GM21529 (cell line): ENCODE measurements at regions not wholly inside any gene's neighbourhood (a gene's known extent, or its start where the extent isn't known, plus 50 kb on each side); places are given as distances from the start of the nearest gene placed in this dataset.
"Not testable (repeated sequence)": the region's sequence is repeated elsewhere in the genome, so short reads cannot be mapped to it uniquely, and the experiment has no call there.

Experiments used
- ATAC-seq: cut with Tn5 transposase; IDR thresholded peaks from one replicate; pipeline ENCODE4 v1.9.1; 2021; ENCODE audit not compliant: unreplicated experiment

DNA sequence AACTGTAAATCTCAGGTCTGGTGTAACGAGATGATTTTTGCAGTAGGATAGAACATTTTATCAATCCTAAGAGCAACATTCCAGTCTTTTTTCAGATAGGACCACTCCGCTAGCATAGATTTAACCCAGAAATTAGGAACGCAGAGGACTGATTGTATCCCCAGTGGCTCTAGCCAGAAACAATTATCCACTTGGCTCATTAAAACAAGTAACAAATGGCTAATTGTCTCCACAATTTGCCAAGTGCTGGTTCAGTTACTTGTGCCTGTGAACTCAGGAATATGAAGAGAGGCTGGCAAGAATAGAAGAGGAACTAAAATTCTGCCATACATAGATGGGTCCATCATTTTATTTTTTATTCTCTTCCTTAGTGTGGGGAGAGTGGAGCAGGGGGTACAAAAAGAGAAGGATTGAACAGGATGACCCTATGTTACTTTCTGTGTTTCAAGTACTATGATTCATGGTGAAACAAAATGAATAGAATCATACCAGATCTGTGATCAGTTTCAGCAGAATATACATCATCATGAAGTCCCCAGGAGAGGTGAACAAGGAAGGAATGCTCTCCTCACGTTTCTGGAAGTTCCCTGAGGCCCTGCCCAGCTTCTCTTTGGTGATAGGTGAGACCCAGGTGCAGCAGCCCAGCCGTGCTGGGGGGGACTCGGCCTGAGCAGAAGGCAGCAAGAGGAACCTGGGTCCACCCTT lies 121.6 kb downstream of the ARL4C start:
- no peak for ATAC-seq

DNA sequence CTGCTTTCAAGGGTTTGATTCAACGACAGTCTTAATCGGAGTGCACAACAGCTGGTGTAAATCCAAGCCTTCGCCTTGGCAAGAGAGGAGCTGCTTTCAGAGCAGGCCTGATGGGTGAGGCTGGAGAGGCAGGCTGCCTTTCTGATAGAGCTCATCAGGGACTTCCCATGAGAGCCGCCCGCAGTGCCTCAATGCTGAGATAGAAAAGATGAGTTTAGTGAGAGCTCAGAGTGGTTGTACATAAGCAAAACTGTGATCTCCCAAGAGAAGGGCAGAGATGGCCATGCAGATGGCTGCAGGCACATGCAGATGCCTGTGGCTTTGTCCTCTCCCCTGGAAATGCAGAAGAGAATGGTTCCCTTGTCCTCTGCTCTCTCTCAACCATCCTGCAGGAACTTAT lies 122.1 kb downstream of the ARL4C start:
- no peak for ATAC-seq

DNA sequence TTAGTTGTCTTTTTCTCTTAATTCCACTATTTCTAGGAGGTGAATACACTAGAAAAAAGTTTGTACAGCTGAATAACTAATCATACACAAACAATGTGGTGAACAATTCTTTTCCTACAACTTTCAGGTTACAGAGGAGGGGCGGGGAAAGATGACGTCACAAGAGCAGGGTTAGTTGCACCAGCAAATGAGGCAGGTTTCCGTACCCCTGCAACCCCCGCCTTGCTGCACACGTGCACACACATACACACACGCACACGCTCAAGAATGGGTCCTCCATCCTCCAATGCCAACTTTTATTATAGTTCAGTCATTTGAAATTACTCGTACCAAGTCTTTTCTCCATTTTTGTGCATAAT lies 122.8 kb downstream of the ARL4C start:
- no peak for ATAC-seq

DNA sequence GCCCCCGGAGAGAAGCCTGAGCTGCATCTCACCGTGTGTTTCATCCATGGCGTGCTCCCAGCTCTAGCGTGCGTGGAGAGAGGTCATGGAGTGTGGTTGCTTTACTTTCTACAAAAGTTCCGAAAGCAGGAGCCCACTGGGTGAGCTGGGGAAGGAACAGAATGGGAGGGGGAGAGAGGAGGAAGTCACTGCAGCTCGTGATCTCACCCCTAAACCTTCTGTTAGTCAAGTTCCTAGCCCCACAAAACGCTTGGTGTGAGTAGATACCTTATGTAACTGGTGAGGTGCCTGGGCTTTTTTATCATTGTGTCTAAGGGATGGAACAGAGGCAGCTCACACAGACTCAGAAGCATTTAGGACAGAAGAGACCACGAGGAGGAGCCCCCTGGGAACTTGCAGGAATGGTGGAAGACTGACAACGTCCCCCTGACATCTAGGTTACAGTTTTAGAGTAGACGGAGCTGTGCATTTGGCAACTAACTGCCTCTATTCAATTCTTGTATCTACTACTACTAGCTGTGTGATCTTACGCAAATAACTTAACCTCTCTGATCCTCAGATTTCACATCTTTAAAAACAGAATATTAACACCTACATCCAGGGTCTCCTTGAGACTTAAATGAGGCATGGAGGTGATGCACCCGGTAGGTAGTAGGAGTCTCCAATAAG lies 123.3 kb downstream of the ARL4C start:
- ATAC-seq = no peak

DNA sequence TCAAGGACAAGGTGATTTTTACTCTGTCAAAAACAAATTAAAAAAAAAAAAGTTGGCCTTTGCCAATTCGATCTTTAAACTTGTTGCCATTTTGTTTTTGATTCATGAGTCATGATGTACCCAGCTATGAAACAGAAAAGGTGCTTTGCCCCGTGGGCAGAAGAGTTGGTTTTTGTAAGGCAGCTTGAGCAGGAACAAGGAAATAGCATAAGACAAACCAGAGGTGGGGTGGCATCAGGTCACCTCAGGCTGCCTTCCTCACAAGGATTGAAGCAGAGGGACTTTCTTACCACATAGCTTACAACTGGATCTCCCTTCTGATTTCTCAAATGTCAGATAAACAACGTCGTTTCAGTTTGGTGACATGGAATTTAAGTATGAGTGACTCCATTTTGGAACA lies 123.8 kb downstream of the ARL4C start:
- ATAC-seq = no peak

DNA sequence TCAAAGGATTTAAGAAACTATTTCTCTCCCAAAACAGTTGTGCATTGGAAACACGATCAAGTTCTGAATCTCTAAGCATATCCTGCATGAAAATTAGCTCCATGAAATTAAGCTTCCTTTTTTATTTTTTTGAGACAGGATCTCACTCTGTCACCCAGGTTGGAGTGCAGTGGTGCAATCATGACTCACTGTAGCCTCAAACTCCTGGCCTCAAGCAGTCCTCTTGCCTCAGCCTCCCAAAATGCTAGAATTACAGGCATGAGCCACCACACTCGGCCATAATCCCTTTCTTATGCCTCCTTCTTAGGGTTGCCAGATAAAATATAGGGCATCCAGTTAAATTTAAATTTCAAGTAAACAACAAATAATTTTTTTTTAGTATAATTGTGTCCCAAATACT lies 124.4 kb downstream of the ARL4C start:
- no peak for ATAC-seq

DNA sequence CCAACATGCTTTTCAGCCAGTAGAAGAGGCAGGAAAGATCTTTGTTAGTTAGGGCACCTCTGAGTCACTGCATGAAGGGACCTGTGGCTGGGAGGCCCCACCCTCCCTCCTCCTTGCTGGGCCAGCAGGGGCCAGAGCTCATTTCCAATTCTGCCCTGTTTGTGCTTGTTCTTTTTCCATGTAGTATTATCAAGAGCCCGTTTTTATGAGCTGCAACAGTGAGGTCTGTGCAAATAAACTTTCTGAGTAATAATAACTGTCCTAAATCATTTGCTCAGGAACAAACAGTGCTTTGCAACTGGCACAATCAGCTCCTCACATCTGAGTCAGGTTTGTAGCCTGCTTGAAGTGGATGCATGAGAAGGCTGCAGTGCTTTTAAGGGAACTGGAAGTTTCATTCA lies 128.0 kb downstream of the ARL4C start:
- no peak for ATAC-seq

DNA sequence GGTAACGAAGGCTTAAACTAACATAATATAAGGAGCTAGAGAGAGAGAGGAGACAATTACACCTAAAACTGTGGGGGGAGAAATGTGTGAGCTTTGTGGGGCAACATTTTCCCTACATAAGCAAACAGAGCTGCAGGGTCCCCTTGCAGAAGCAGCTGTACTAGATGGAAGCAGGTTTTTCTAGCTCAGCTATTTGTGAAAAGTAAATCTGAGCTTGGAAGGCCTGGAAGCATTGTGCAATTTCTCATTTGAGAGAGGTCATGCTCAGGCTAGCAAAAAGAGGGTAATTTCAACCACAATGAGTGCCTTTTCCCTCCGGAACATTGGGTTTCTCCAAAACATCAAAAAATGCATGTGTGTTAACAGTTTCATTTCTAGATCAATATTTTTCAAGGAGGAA lies 130.0 kb downstream of the ARL4C start:
- ATAC-seq = no peak

DNA sequence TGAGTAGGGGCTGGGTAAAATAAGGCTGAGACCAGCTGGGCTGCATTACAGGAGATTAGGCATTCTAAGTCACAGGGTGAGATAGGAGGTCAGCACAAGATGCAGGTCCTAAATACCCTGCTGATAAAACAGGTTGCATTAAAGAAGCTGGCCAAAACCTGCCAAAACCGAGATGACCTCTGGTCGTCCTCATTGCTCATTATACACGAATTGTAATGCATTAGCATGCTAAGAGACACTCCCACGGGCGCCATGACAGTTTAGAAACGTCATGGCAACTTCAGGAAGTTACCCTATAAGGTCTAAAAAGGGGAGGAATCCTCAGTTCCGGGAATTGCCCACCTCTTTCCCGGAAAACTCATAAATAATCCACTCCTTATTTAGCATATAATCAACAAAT lies 132.2 kb downstream of the ARL4C start:
- no peak for ATAC-seq

DNA sequence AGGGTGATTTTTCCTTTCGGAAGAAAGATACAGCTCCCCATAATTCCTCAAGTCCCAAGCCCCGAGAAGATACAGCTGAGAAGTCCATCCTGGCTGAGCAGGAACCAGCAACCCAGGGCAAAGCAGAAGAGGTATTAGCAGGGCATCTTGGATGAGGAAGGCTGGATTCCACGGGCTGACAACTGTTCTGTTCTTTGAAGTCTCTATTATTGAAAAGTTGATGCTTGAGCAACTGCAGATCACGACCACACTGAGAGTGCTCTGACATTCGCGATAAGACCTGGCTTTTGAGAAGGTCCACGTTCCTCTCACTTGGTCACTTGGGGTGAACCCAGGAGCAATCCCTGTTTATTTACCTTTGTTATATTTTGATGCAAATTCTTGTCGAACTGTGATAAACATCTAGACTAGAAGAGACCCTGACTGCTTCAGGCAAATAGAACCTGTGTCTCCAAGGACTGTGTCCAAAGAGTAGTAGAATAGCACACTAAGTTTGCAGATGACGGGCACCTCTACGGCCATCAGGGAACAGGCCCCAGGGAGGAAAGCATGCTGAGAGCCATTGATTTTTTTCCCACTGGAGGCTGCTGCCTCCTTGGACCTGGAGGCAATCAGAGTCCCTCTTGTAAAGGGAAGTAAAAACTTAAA lies 133.1 kb downstream of the ARL4C start:
- no peak for ATAC-seq

DNA sequence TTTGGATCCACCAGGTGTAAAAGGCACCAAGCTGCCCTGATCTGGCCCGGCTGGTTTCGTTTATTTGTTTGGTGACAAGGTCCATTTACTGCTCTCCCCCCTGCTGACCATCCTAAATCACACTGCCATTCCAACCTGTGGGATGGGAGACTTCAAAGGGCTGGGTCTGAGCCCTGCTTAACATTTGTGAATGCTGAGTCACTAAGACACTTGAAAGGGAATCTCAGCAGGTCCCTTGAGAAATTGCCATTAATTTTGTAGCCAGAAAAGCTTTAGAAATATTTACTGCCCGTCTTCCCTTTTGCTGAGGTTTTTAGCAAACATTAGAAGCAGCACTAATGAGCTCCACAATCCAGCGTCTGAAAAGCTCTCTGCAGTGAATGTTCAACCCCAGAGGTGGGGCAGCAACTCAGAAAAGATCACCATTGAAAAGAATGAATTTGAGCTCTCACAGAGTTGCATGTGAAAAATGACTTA lies 133.8 kb downstream of the ARL4C start:
- ATAC-seq = no peak

DNA sequence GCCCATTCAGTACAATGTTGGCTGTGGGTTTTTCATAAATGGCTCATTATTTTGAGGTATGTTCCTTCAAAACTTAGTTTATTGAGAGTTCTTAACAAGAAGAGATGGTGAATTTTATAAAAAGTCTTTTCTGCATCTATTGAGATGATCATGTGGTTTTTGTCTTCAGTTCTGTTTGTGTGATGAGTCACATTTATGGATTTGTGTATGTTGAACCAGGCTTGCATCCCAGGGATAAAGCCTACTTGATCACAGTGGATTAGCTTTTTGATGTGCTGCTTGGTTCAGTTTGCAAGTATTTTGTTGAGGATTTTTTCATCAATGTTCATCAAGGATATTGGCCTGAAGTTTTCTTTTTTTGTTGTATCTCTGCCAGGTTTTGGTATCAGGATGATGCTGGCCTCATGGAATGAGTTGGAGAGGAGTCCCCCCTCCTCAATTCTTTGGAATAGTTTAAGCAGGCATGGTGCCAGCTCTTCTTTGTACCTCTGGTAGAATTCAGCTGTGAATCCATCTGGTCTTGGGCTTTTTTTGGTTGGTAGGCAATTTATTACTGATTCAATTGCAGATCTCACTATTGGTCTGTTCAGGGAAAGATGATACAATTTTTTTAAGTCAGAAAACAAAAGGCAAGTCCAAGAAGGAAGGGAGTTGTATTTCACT lies 136.4 kb downstream of the ARL4C start:
- ATAC-seq = not testable (repeated sequence)

DNA sequence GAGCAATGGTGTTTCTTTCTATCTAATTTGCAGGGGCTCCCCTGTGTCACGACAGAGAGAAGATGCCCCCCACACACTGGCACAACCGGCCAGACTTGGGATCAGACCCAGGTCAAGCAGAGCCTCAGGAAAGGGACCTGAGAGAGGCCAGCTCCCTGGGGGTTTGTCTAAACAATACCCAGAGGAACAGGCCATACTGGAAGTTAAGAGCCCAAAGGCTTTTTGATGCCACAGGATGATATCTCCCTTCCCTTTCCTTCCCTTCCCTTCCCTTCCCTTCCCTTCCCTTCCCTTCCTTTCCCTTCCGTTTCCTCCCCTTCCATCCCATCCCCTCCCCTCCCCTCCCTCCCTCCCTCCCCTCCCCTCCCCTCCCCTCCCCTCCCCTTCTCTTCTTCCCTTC lies 139.2 kb downstream of the ARL4C start:
- ATAC-seq = no peak

DNA sequence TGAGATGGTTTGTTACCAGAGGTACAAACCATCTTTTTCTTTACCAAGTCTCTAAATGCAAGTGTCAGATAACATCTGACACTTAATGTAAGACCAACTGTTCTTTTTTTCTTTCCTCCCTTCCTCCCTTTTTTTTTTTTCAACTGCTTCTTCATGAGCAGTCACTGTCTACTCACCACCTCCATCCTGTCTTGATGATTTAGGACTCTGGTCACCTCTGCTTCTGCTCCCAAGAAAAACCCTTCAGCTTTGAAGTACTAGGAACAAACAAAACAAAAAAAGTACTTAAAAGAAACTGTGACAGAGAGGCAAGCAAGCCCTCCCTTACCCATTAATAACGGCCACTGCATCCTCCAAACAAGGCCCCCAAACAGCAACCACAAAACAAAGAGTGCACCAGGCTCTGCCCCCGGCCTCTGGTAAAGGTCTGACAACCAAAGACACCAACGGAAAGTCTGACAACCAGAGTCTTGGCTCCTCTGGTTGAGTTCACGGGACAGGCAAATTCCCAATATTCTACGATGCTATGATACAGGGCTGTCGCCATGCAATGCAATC lies 141.0 kb downstream of the ARL4C start:
- no peak for ATAC-seq

DNA sequence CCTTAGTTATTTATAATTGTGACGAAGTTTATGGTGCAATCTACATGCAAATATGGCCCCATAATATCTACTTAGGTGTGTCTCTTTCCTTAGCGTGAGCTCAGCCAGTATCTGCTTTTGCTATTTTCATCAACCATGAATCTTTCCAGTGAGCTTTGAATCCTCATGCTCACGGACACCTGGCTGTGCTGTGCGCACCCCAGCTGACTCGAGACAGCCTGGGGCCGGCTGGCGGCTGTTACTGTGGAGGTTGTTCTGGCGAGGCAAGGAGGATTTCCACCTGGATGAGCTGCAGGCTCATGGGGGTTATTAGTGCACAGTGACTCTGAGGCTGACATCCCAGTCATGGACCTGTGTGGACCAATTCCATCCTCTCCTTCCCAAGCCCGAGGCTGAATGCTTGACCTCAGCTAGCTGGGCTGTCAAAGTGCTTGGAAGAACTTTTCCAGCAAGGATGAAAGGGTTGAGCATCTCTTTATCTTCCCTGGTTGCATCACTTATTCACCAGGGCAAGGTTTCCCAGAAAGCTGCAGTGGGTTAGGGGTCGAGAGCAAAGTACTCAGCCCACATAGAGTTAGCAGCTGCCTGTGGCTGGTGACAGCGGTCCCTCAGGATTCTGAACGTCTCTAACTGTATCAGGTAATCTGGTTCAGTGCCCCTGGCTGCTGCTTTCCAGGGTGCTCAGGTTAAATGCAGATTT lies 141.7 kb downstream of the ARL4C start:
- no peak for ATAC-seq

DNA sequence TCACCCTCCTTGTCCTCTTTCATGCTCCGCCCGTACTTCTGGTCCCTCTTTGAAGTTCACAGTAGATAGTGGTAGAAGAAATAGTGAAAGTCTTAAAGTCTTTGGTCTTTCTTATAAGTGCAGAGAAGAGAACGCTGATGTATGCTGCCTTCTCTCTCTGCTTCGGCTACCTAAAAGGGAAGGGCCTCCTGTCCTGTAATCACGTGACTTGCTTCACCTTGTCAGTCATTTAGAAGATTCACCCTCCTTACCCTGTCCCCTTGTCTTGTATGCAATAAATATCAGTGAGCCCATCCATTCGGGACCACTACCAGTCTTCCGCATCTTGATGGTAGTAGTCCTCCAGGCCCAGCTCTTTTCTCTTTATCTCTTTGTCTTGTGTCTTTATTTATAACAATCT lies 144.6 kb downstream of the ARL4C start:
- no peak for ATAC-seq

DNA sequence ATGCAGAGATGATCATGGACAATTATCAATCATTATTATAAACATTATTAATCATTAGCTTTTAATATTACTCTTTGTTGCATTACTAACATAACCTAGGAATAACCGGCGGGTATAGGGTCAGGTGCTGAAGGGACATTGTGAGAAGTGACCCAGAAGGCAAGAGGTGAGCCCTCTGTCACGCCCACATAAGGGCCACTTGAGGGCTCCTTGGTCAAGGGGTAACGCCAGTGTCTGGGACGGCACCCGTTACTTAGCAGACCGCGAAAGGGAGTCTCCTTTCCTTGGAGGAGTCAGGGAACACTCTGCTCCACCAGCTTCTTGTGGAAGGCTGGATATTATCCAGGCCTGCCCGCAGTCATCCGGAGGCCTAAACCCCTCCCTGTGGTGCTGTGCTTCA lies 145.0 kb downstream of the ARL4C start:
- ATAC-seq = not testable (repeated sequence)

DNA sequence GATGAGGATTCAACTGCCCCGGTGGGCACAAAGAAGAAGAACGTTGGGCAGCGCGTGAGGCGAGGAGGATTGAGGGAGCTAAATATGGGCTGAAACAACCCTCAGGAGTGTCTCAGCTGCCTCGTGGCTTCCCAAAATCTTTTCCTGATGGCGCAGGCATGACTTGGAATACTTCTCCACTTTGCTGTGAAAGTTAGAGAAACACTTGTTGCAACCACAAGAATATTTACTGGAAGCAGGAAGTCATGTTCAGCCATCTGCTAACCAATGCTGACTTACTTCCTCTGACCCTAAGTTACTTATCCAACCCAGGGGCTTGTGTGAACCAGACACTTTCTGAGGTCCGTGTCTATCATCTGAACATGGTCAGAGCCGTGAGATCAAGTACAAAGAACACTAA lies 148.8 kb downstream of the ARL4C start:
- no peak for ATAC-seq

DNA sequence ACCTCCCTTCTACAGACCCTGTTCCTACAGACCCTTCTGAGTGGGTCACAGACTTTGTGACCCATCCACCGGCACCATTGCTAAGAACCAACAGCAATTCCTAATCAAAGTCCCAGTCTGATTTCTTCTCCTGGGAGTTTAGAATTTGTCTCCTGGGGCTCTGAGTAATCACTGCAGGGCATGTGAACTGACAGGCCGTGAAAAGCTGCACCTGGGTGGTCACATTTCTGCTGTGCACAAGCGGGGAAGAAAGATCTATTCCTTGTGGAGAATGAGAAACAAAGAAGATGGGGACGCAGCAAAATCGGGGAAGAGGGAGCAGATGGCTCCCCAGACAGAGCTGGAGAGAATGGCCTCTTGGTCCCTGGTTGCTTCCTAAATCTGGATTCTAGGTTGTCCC lies 151.0 kb downstream of the ARL4C start:
- no peak for ATAC-seq

DNA sequence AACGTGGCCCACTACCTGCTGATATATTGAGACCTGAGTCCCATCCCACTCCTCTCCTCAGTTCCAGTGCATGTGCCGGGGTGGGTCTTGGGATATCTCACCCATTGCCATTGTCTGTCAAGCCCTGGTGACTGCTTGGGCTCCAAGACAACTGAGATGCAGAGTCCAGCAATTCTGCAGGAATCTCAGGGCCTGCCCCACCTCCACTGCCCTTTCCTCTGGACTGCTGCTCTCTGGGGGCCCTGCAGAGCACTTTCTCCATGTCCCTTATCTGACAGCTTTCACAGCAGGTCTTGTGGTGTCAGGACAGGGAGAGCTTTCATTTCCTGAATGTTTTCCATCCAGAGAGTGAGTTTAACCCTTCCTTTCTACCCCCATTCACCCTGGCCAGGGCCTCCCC lies 152.9 kb downstream of the ARL4C start:
- ATAC-seq = no peak

DNA sequence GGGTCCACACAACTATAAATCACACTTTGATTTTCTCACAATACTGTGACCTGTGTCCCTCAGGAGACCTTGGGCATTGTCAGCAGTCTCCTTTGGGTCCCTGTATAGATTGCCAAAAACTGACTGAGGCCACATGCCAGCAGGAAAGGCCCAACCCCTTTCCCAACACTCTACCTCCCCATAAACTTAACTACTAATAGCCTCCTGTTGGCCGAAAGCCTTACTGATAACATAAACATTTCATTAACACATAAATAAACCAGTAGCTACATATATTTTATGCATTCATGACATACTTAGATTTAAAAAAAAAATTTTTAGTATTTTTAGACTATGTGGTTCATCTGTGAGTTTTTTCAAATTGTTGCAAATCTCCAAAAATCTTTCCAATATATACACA lies 153.5 kb downstream of the ARL4C start:
- no peak for ATAC-seq
